UCSD-AML1 (cell line): ENCODE measurements at regions not wholly inside any gene's neighbourhood (a gene's known extent, or its start where the extent isn't known, plus 50 kb on each side); places are given as distances from the start of the nearest gene placed in this dataset.

Source experiments
- DNase-seq: peaks from one replicate; lab custom pipeline; 2025; ENCODE audit not compliant: unreplicated experiment; lab: John Stamatoyannopoulos, UW

DNA sequence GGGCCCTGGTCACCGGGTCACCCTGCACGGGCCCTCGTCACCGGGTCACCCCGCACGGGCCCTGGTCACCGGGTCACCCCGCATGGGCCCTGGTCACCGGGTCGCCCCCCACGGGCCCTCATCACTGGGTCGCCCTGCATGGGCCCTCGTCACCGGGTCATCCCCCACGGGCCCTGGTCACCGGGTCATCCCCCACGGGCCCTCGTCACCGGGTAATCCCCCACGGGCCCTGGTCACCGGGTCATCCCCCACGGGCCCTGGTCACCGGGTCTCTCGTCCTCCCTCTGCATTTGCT lies 77.6 kb downstream of the RIPK4 start:
- DNase-seq: no peak

DNA sequence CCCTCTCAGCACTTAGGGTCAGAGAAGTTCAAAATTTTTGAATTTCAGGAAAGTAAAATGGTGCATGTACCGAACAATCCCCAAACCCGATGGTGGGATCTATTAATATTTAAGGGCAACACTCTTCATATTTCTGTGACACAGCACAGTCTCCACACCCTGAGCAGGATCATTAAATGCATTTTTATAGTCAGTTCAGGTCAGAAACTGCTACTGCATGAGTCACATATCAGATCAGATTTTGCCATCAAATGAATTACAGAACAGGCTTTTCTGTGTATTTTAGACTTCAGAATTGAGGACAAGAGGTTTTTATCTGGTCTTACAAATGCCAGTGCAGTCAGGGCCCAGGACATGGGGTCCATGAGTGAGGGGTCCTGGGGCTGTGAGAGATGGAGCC lies 79.2 kb downstream of the RIPK4 start:
- DNase-seq: no peak

DNA sequence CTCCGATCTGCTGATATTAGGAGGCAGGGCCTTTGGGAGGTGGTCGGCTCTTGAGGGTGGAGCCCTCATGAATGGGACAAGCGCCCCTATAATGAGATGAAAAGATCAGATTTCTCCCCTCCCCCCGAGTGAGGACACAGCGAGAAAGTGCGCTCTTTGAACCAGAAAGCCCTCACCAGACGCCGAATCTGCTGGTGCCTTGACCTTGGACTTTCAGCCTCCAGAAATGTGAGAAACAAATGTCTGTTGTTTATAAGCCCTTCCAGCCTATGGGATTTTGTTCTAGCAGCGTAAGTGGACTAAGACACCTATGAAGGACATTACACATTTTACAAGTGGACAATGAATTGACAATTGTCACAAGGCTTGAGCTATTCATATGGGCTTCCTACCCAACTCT lies 80.2 kb downstream of the RIPK4 start:
- no peak for DNase-seq

DNA sequence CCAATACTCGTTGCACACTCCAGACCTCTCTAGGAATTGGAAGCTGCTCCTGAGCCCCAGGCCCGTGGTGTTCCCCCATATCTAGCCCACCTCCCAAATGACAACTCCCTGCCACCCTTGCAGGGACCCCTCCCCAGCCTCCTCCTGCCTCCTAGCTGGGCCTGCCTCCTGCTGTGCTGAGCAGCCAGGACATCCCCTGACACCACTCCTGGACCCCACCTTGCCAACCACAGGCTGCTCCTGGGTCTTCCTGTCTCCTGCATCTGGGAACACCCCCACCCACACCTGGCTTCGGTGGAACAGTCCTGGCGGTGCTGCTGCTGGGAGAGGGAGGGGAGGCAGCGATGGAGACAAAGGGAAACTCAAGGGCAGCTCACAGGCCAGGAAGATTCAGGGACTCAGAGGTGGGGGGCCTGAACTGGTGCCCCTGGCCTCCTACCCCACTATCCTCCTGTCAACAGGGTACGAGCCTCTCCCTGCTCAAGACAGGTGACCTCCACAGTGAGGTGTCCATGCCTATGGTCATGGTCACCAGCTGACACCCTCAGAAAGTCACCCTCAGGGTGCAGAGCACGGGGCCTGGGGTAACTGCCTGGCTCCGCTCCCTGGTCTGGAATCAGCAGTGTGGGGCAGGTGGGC lies 81.2 kb downstream of the RIPK4 start:
- no peak for DNase-seq

DNA sequence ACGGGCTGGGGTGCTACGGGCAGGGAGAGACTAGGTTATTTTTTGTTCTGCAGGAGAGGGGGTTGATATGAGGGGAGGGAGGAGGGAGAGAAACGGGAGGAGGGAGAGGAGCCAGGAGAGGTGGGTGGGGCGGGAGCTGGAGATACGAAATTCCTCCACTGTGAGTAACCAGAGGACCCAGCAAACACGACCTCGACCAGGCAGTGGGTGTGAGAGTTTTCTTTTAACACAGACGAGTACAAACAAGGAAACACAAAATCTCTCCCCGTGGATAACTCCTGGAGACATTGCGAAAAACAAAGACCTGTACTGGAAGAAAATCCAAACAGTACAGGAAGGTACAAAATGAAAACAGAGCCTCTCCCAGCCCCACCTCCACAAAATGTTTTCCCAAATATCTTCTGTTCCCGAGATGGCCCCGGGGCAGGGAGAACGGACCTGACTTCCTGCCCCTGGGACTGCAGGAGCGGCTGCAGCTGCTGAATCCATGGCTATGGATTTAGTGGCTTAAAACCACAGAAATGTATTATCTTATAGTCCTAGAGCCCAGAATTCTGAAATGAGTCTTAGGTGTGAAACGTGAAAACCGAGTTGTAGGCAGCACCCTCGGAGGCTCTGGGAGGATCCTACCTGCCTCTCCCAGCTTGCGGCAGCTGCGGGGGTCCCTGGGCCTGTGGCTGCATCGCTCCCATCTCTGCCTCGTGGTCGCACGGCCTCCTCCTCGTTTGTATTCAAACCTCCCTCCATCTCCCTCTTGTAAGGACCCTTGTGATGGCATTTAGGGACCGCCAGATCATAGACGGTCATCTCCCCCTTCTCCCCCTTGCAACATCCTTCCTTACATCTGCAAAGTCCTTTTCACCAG lies 82.2 kb downstream of the RIPK4 start:
- DNase-seq: no peak

DNA sequence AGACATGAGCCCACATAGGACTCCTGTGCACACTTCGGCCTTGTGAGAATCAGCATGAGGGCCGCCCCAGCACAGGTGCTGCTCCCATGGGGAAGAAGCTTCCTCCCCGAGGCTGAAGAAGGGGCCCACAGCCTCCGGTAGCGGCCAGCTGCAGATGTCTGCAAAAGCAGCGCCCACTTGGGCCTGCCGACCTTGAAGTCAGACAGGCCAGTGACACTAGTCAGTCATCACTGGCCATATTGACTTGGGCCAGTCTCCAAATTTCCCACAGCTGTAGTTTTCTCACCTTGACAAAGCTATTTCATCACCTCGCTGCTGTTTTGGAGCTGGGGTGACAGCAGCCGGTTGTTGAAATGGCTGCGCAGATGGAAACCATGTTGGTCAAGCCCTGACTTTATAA lies 83.0 kb downstream of the RIPK4 start:
- no peak for DNase-seq

DNA sequence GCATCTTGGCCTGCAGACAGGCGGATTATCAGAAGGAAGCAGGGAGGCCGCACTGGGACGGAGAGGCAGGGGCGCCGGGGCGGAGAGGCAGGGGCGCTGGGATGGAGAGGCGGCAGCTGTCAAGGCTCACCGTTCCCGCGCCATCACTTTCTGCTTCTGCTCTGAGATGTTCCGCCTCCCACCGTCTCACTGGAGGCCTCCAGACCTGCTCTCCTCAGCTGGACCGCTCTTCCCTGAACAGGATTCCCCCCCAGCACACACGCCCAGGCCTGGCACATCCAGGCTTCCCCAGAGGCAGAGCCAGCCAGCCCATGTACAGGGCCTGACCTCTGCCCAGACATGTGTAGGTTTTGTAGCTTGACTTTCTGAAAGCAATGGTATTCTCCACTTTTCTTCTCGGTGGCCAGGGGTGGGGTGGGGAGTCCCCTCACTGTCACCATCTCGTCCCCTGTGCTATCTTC lies 84.1 kb downstream of the RIPK4 start:
- no peak for DNase-seq

DNA sequence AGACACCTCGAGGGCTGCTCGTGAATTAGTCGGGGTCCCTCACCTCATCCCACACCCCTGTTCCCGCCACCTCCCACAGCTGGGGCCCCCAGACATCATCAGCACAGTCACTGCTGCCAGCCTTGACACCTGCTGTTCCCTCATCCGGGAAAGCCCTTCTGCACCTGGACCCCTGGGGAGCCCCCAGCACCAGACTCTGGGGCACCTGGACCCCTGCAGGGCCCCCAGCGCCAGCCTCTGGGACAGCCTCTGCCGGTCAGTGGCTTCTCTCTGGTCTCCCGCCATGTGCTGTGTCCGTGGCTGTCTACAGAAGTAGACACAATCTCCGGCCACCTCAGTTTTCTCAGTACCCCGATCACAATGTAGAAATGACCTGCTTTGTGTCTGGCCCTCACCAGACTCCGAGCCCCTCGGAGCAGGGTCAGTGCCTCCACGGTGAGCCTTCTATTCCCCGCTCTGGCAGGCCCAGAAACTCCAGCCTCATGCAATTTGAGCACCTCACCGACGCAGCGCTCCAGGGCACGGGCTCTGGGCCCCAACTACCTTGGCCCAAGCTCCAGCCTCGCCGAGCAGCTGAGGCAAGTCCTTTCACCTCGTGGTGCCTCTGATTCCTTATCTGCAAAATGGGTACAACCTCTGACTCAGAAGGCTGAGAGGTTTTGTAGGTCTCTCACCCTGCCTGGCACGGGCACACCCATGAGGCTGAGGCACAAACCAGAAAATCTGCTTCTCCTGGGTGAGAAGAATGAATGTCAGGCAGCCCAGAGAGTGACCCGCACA lies 84.7 kb downstream of the RIPK4 start:
- DNase-seq: no peak

DNA sequence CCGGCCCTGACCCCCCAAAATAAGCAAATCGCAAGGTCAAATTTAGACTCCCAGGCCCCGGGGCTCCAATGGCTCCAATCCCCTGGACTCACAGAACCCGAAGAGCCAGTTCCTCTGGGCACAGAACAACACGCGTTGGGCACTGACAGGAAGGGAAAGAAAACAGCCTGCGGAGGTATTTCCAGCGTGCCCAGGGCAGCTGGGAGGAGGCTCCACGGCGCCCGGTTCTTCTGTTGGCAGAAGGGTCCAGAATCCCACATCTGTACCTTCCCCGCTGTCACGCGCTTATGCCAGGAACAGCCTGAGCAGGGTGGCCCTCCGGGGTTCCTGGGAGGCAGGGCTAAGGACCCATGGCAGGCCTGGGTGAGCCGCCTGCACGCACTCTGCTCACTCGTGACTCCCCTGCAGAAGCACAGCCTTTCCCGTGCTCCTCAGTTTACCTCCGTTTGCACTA lies 85.5 kb downstream of the RIPK4 start:
- DNase-seq: no peak

DNA sequence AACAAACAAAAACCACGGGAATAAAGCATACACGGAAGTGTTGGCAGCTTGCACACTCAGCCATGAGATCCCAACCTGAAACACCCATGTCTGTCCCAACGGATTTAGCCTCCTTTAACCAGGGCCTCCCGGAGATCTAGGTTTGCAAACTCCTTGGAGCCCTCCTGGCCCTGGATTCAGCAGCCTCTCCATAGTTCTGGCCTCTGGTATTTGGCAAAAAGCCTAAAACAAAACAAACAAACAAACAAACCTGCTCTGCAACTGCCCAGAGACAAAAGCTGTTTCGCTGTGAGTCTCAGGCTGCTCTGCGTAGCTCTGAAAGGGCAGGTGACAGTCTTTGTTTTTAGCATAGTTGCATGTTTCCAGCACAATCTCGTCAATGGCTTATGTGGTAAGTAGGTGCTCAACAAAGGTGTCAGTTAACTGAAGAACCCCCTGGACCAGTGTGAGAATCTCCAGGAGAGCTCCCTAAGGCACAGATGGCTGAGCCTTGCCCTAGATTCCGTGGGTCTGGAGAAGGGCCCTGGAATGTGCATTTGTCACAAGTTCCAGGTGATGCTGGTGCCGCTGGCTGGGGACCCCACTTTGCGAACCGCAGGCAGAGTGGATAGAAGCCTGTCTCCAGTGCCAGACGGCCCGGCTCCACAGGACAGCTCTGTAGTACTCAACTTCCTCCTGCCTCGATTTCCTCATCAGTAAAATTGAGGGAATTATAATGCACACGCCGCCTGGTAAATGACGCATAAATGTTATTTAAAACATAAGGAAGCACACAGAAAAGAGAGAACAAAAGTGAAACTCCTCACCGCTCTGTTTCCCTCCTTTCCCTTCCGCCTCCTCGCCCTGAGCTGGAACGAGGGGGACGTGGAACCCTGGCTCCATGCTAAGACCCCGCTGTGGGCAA lies 86.2 kb downstream of the RIPK4 start:
- no peak for DNase-seq

DNA sequence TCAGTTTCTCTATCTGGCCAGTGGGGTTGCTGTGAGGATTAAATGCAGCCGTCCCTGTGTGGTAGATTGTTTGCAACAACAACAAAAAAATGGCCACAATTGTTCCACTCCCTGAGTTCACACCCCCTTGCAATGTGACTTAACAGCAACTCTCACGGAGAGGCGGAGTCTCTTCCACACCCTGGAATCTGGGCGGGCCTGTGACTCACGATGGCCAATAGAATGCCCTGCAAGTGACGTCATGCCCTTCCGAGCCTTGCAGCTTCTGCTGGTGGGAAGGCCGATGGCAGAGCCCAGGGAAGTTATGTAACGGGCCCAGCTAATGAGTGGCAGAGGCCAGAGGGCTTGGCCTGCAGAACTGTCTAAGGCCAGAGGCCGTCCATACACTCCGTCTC lies 87.9 kb downstream of the RIPK4 start:
- no peak for DNase-seq

DNA sequence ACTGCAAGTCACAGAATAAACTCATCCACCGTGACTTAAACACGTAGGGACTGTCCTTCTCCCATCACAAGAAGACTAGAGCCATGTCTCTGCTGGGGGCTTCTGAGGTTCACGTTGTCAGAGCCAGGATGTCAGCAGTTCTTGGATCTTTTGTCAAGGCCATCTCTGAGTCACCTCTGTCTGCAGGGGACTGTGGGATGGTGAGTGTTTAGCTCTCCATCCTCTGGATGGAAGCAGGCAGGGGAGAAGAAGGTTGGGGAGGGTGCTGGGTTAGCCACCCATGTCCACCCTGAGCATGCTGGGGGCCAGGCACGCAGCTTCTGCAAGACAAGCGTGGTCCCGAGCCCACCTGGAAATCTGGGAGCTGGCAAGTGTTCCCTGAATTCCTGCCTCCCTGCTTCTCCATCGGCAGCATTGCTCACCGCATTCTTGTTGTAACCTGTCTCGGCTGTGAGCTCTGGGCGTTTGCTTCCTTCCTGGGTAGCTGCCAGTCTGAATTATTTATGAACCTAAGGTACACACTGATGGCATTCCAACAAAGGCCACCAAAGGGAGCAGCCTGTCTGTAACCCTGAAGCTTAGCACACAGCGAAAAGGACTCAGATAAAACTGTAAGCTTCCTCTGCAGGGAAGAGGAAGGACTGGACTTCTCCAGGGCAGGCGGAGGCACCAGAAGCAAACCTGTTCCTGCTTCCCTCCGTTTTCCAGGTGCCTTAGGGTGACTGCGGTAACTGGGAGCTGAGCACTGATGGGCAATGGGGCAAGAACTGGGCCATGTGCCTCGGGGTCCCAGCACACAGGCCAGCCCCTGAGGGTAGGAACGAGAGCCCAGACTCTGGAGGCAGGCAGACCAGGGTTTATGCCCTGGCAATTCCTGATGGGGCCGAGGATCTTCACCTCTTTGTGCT lies 88.6 kb downstream of the RIPK4 start:
- no peak for DNase-seq

DNA sequence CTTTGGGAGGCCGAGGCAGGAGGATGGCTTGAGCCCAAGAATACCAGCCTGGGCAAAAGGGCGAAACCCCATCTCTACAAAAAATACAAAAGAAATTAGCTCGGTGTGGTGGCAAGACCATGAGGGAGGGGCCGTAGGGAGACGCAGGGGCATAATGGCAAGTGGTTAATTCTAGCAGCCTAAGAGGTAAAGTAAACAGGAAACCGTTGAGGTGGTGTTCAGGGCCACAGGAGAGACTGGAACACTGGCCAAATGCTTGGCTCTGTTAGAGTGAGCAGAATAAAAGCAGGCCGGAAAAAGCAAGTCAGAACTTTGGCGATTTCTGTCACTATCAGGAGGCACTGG lies 89.2 kb downstream of the RIPK4 start:
- no peak for DNase-seq

DNA sequence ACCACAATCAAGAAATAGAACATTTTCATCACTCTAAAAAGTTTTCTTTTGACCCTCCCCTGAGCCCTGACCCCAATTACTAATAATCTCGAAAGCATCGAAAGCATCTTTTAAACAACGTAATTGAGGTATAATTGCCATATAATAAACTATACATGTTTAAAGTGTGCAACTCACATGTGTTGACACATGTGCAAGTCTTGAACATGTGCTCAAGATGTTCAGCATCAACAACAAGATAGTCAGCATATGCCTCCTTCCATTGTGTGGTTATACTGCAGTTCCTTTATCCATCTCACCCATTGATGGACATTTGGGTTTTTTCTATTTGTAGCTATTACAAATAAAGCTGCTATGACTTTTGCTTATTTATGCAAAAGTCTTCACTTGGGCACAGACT lies 90.7 kb downstream of the RIPK4 start:
- no peak for DNase-seq

DNA sequence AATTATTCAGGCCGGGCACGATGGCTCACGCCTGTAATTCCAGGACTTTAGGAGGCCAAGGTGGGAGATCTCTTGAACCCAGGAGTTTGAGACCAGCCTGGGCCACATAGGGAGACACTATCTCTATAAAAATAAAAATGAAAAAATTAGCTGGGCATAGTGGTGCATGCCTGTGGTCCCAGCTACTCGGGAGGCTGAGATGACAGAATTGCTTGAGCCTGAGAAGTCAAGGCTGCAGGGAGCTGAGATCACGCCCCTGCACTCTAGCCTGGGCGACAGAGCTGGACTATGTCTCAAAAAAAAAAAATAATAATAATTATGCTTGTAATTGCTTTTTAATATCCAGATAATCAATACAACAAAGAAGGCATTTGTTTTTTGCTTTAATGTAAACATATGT lies 91.3 kb downstream of the RIPK4 start:
- DNase-seq: no peak

DNA sequence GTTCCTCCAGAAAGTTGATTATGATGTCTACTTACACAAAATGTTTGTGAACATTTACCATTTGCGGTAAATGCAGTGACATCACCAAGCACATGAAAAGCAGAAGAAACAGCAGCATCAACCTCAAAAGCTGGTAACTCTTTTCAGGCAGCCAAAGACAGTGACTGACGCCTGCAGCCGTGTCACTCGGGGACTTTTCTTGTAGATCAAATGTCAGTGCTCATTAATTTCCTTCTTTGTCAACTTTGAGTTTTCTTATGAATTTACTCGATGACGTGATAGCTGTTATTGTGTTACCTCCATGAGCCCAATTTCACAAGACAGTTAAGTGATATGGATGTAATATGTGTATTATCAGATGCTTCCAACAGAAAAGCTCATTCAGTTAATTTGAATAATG lies 92.5 kb downstream of the RIPK4 start:
- no peak for DNase-seq

DNA sequence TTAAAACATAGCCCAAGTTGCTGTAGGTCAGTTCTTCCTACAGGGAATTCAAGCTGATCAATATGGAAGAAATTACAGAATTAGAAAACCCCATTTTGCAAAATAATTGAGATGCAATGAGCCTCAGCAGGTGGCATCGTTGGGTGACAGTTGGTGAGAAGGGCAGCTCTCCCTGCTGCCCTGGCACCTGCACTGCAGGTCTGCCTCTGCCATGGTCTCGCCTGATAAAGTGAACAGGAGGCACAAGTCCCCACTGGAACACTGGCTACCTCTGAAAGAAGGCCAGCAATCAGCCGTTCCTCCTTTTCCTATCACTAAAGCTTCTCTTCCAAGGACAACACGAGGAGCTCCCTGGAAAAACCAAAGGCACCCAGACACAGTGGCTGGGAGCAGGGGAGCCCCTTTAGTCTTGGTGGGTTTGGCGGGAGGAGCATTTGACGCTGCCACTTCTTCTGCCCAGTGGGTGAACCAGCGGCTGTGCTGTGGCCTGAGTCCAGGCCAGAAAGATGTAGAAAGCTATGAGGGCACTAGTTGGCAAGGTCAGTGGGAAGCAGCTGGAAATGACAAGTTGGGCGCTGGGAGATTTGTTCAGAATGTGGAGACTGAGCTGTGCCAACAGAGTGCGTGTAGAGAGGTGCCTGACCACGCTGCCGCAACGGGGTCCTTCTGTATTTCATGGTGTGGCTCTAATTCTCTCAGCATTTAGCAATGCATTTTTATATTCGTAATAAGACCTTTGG lies 93.1 kb downstream of the RIPK4 start:
- no peak for DNase-seq

DNA sequence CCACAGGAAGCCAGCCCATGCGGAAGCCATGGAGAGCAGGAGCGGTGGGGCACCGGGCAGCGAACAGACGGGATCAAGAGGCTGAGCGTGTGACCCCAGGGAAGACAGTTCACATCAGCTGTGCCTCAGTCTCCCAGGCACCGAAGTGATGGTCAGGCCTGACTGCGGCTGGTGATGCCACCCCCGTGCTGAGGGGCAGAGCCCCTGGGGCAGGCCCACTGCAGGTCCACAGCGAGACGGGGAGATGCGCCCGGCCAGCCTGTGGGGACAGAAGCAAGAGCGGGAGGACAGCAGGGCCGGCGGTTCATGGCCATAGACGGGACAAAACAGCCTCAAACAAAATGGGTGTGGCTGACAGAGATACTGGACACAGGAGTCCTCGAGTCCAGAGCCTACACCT lies 93.8 kb downstream of the RIPK4 start:
- no peak for DNase-seq

DNA sequence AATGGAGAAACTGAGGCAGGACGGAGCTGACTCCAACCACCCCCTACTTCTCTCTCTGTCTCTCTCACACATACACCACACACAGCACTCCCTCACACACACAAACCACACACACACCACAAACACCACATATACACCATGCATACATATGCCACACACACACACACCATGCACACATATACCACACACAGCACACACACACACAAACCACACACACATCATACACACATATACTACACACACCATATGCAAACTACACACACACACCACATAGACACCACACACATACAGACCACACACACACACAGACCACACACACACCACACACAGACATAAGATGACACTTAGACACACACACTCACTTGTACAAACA lies 94.3 kb downstream of the RIPK4 start:
- DNase-seq: no peak
